Muscle of arm (tissue), 1 donor: ENCODE measurements at regions not wholly inside any gene's neighbourhood (a gene's known extent, or its start where the extent isn't known, plus 50 kb on each side); places are given as distances from the start of the nearest gene placed in this dataset.
"Not testable (repeated sequence)": the region's sequence is repeated elsewhere in the genome, so short reads cannot be mapped to it uniquely, and the experiment has no call there.

Experiments used
- DNase-seq: peaks from one replicate; pipeline ENCODE4 v3.0.0-alpha.2; 2013

DNA sequence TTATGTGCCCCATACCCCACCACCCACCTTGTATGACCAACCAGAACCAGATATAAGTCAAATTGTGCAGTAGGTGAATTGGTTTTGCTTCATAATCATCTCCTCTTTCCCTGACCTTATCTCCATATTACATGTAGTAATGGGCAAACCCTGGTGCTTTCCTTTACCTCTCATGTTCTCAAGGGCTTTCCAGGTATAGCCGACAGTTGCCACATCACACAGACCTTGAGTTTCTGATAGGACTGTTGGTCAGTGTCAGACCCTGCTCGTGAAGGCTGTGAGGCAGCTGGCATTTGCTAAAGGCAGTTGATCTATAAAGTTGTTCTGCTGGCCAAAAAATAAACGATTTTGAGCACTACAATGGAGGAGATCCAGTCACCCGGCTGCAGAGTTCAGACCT lies 145.9 kb downstream of the ALX1 start:
- no peak for DNase-seq

DNA sequence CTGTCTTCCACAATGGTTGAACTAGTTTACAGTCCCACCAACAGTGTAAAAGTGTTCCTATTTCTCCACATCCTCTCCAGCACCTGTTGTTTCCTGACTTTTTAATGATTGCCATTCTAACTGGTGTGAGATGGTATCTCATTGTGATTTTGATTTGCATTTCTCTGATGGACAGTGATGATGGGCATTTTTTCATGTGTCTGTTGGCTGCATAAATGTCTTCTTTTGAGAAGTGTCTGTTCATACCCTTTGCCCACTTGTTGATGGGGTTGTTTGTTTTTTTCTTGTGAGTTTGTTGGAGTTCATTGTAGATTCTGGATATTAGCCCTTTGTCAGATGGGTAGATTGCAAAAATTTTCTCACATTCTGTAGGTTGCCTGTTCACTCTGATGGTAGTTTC lies 153.1 kb downstream of the ALX1 start:
- not testable (repeated sequence) for DNase-seq

DNA sequence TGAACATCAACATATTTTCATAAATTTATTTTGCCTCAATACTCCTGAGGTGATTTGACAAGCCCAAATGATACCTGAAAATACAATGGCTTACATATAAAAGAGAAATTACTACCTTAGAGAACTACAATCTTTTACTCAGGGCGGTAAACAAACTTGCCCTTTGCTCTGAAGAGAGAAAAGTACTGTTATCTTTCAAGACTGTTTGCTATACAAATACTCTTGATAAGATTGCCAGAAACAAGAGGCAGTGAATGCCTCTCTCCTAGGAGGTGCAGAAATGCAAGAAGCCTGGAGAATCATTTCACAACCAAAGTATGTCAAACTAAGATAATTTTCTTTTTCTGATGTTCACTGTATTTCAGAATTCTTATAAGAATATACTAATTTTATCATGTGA lies 160.3 kb downstream of the ALX1 start:
- no peak for DNase-seq

DNA sequence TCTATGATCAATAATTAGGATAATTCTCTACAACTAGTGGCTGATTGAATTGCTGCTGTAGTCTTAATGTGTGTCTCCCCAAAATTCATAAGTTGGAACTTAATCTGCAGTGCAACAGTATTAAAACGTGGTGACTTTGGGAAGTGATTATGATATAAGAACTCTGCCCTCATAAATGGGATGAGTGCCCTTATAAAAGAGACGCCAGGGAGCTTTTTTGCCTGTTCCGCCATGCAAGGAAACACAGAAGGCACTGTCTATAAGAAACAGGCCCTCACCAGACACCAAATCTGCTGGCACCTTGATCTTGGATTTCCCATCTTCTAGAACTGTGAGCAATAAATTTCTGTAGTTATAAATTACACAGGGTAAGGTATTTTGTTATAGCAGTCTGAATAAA lies 161.0 kb downstream of the ALX1 start:
- no peak for DNase-seq

DNA sequence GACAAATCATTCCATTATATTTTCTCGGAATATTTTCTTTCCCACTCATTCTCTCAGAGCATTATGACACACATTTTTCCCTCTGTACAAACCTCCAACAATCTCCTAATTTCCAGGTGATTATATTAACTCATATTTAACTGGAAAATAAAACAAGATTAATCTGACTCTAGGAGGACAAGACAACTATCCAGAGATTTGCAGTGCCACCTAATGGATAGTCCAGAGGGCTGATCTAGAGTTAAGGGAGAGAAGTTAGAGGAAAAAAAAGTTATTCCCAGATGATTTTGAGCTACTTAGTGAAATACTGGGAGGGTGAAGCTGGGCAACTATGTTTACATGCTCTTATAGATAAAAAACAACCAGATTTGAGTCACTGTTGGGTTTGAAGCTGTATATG lies 161.7 kb downstream of the ALX1 start:
- no peak for DNase-seq

DNA sequence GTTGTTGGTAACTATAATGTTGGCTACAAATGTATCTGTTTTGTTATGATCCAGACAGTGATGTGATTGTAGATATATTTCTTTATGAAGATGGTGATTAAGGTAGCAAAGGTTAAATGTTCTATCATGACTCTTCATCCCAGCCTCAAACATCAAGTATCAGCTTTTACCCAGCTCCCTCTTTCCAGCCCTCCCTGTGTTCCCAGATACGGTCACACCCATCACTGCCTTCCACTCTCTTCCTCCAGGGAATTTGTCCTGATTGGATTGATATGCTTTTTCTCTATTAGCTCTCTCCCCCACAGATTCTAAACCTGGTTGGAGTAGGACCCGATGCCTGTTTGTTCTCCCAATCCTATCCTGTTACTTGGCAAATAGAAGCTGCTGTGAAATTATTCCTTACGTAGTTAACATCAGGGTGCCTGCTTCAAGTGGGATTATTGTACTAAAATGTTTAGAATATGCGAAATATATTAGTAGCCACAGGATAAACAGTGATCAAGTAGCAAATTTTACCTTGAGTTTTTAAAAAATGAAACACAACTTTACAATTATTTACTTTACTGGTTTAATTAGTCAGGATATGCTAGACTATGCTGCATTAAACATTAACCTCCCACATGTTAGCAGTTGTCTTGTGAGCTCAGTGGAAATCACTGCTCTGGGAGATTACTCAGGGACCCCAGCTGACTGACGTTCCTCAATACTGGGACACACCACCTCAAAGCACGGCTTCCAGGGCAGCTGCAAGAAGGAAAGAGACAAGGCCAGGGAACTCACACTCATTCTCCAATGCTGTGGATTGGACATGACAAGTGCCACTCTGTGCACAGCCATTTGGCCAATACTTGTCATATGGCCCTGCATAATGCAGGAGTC lies 165.3 kb downstream of the ALX1 start:
- no peak for DNase-seq

DNA sequence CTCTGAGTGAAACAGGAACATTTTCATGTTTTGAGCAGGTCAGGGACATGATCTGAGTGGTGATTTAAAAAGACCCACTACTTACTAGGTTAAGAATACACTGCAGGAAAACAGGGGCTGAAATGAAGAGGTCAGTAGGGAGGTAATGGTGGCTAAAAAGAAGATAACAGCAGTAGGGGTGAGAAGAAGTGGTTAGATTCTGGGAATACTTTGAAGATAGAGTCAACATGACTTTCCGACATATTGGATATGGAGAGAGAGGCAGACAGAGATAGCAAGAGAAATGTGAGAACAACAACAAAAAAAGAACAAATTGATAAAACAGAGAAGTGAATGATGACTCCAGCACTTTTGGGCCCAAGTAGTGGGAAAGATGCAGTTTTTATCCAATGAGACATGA lies 168.0 kb downstream of the ALX1 start:
- DNase-seq = no peak

DNA sequence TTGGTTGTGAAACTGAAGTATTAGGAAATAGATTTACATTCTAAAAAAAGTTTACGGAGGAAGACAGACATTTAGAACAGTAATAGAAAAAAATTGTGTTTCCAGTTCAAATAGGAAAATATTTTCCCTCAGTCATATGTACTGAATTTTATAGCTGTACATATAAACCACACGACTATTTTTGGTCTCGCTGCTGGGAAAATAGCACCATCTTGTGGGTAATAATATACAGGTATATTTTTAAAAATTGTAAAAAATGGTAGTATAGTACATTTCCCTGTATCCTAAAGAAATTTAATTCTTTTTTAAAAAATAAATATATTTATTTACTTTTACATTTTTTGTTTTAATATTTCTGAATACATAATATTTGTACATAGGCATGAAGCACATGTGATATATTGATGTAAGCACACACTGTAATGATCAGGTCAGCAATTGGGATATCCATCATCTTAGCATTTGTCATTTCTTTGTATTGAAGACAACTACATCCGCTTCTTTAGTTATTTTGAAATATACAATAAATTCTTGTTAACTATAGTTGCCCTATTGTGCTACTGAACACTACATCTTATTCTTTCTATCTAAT lies 168.6 kb downstream of the ALX1 start:
- no peak for DNase-seq

DNA sequence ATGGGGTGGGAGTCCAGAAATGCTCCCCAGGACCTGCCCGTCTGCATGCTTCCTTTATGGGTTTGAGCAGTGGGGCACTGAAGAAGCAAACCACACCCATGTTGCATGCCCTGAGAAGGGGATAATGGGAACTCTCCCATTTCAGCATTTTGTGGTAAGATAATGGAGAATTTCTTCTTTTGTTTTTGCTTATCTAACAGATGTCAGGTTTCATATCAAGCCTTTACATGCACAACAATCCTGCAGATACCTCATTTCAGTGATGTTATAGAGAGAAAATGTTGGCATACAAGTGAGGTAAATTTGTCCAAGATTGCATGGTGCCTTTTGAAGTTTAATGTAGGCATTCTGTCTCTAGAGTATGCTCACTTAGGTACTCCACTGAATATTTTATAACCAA lies 177.0 kb downstream of the ALX1 start:
- DNase-seq = no peak

DNA sequence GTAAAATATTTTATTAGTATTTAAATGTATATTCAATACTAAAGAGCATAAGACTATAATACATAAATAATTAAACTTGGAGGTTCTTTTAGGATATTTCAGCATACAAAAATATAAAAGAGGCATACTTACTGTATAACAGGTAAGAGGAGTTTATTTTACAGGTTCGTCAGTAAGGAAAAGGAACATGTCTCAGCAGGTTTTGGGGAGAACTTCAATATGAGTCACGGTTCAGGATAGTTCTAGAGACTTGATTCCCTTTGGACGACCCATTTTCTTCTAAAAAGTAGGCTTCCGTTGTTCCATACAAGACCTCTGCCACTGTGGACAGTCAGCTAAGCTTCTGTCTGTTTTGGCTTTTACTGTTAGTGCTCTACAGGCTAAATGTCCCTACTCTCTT lies 181.1 kb downstream of the ALX1 start:
- no peak for DNase-seq

DNA sequence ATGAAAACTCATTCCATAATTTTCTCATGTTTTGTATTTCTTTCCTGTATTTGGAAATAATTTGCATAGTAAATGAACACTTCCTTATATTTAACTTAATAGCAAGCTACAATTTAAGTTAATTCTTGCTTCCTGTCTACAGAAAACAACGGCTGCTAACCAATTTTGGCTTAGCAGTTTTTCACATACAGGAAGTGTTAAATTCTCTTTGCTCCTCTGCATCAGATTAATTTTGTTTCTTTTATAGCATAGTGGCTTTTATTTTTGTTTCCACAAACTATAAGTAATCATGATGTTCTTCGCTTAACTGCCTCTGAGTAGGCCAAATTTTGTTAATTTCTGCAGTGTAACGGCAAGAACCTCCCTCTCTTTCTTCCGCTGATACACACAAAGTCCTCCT lies 182.9 kb downstream of the ALX1 start:
- no peak for DNase-seq

DNA sequence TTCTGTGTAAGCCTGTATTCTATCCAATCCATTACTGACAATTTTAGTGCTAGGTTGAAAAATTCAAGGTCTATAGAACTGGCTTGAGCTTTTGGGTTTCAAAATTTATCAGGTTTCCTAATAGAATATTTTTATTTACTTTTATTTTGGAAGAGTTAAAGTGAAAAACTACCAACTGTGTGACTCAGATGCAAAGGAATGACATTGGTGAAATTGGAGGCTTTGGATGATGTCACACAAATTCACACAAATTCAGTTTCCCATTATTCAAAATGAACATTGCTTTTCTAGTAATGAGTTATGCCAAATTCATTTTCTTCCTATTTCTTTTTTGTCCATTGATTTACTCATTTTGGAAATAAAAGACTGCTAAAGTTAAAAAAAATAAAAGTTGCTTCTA lies 186.9 kb downstream of the ALX1 start:
- no peak for DNase-seq

DNA sequence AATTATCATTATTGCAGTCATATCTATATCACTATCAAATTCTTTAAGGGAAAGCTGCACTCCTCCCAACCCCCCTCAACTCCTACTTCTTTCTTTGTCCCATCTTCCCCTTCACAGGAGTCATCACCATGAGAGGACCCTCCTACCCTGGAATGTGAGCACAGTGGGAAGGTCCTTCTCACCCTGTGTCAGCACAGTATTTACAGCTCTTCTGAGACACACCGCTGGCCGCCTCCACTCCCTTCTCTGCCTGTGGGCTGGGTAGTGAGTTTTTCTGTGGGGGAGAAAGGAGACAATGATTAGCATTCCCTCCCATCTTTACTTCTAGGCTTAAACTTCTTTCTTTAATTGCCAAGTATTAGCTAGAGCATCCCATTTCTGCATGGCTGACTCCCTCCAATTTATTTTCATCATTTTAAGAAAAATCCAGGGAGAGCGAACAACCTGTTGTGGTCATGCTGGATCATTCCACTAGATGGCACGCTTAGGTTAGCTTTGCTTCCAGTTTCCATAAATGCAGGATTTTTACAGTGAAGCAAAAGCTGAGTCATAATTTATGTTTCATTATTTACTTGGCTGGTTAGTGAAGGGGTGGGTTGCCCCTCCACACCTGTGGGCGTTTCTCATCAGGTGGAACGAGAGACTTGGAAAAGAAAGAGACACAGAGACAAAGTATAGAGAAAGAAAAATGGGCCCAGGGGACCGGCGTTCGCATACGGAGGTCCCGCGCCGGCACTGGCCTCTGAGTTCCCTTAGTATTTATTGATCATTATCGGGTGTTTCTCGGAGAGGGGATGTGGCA lies 188.5 kb downstream of the ALX1 start:
- peak; percentile 59 for DNase-seq

DNA sequence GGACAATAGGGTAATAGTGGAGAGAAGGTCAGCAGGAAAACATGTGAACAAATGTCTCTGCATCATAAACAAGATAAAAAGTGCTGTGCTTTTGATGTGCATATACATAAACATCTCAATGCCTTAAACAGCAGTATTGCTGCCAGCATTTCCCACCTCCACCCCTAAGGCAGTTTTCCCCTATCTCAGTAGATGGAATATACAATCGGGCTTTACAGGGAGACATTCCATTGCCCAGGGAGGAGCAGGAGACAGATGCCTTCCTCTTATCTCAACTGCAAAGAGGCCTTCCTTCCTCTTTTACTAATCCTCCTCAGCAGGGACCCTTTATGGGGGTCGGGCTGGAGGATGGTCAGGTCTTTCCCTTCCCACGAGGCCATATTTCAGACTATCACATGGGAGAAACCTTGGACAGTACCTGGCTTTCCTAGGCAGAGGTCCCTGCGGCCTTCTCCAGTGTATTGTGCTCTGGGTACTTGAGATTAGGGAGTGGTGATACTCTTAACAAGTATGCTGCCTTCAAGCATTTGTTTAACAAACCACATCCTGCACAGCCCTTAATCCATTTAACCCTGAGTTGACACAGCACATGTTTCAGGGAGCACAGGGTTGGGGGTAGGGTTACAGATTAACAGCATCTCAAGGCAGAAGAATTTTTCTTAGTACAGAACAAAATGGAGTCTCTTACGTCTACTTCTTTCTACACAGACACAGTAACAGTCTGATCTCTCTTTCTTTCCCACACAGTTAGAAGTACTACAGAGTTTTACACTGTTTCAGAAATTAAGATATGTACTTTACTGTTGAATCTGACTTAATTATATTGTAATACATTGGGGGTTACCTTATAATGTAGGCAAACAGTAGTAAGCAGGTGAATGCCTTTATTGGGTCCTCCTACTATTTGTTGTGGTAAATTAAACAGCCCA lies 189.4 kb downstream of the ALX1 start:
- DNase-seq = not testable (repeated sequence)

DNA sequence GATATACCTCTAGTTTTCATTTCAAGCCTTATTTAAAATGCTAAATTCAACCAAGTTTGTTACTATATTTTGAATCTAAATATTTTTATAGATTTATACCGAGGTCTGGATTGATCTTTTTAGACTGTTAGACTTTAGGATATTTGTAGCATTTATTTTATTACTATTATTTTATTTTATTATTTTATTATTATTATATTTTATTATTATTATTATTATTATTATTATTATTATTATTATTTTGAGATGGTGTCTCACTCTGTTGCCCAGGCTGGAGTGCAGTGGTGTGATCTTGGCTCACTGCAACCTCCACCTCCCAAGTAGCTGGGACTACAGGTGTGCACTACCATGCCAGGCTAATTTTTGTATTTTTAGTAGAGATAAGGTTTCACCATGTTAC lies 195.3 kb downstream of the ALX1 start:
- DNase-seq = not testable (repeated sequence)

DNA sequence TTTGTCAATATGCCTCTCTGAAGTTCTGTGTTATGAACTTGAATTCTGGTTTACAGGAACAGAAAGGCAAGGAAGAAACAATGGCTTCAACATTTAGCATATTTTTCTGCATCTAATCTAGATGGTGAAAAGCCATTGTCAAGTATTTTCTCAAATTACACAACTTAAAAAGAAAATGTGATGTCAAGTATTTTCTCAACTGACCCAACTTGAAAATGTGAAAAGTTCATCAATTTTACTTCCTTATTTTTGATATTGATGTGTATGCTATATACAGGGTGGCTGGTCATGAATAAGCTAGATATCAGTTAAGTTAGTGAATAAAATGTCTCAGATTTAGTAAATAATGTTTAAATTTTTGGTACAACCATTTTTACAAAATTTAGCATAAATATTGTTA lies 196.7 kb downstream of the ALX1 start:
- no peak for DNase-seq

DNA sequence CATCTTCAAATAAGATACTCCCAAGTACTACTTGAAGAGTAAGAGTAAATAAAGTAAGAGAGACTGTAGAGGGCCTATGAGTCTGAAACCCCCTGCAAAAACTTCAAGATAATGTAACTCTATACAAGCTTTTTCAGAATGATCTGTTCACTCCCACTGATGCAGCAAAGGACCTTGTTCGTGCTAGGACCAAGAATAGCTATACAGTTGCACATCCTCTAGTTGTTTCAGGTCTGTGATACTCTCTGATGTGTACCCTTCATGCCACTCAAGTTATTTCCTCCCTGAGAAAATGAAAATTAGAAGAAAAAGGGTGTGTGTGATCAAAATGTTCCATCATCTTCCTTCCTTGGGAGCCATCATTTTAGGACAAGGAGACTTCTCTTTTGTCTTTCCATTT lies 204.4 kb downstream of the ALX1 start:
- DNase-seq = no peak

DNA sequence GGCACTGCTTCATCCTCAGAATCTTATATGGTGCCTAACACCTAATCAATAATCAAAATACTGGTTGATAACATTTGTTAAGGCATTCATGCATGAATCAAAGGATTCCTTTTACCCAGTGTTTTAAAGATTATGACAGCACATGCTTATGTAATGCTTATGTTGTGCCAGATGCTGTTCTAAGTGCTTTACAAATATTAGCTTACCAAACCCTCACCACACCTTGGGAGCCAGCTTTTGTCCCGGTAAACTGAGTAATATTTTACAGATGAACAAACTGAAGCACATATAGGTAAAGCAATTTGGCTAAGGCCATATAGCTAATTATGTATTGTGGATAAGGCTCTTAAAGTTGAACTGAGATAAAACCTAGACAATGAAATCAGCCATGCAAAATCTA lies 209.2 kb downstream of the ALX1 start:
- no peak for DNase-seq

DNA sequence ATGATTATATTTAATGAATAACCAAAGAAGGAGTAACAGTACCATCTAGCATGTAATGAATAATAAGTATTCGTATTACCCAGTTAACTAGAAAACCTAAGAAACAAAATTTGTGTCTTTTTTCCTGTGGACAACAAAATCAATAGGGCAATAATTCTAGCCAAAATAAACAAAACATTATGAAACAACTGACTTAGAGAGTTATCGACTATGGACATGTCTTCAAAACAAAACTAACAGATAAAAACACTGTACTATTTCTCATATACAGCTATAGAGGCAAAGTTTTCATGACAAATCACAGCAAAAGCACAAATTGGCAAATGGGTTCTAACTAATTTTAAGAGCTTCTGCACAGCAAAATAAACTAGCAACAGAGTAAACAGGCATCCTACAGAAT lies 224.1 kb downstream of the ALX1 start:
- DNase-seq = no peak

DNA sequence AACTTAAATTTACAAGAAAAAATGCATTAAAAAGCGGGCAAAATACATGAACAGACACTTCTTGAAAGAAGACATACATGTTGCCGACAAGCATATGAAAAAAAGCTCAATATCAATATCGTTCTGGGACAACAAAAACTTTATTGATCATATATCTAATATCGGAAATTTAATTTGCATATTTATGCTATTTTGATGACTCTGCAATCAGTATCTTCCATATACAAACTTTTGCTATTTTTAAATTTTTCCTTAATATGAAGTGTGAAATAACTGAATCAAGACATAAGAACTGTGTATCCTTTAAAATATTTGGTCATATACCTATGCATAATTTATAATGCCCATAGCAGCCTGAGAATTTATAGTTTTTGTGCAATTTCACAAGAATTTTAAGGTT lies 224.6 kb downstream of the ALX1 start:
- no peak for DNase-seq

DNA sequence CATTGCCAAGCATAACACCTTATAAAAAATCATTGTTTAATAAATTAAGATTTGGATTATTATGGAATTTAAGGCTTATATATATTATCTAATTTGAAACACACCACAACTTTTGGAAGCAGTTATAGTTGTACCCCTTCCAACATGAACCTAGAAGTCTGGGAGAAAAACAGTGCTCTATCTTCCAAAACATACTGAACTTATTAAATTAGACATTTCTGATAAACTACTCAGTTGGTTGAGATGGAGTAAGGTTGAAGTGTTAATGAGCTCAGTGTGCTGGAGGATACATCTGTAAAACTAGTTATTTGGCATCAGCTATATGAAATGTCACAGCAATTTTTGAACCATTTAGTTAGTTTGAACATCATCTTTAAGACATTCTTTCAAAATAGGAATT lies 227.4 kb downstream of the ALX1 start:
- DNase-seq = peak; percentile 4
